Kidney (tissue), 13 donors: ENCODE measurements at regions not wholly inside any gene's neighbourhood (a gene's known extent, or its start where the extent isn't known, plus 50 kb on each side); places are given as distances from the start of the nearest gene placed in this dataset.

Experiments used
- DNase-seq, 5 donors: peaks; one replicate each; pipeline ENCODE4 v3.0.0-alpha.2; 2013 to 2020
- FAIRE-seq: peaks from 2 replicates; lab custom pipeline; 2012; peaks lifted over from hg19 to GRCh38; lab: Jason Lieb, UNC
- H3K27ac ChIP-seq, 2 donors: one replicate each; pipeline ENCODE4 v1.7.0; 2013; ENCODE audit warnings: low read depth in 2 of 2, low read length in 2 of 2, inconsistent platforms in 1 of 2
- H3K27me3 ChIP-seq: one replicate; pipeline ENCODE4 v1.7.1; 2013; ENCODE audit warnings: low read length, inconsistent platforms; ENCODE audit not compliant: control insufficient read depth, insufficient read depth
- H3K36me3 ChIP-seq, 3 donors: one replicate each; pipeline versions ENCODE4 v1.7.0 to v1.7.1; 2013; ENCODE audit warnings: low read length in 3 of 3, control low read depth in 1 of 3, inconsistent platforms in 1 of 3; ENCODE audit not compliant: insufficient read depth in 3 of 3, control insufficient read depth in 2 of 3
- H3K4me1 ChIP-seq, 3 donors: one replicate each; pipeline versions ENCODE4 v1.7.0 to v1.7.1; 2013; ENCODE audit warnings: low read length in 3 of 3, inconsistent platforms in 1 of 3, low read depth in 1 of 3; ENCODE audit not compliant: control insufficient read depth in 2 of 3, insufficient read depth in 2 of 3
- H3K4me3 ChIP-seq, 3 donors: one replicate each; pipeline versions ENCODE4 v1.7.0 to v1.8.1; 2013; ENCODE audit warnings: low read length in 3 of 3, control low read depth in 1 of 3, inconsistent platforms in 1 of 3
- H3K9ac ChIP-seq, 3 donors: one replicate each; pipeline versions ENCODE4 v1.7.0 to v1.7.1; 2013; ENCODE audit warnings: low read length in 3 of 3, control low read depth in 1 of 3, inconsistent platforms in 1 of 3
- H3K9me3 ChIP-seq, 3 donors: one replicate each; pipeline versions ENCODE4 v1.7.0 to v1.7.1; 2013; ENCODE audit warnings: low read length in 3 of 3, control low read depth in 1 of 3, inconsistent platforms in 1 of 3; ENCODE audit not compliant: control insufficient read depth in 2 of 3, insufficient read depth in 1 of 3
- CTCF ChIP-seq: IDR thresholded peaks from 3 replicates; pipeline ENCODE4 v1.5.1; 2012; ENCODE audit warnings: mild to moderate bottlenecking, moderate library complexity, borderline replicate concordance; ENCODE audit not compliant: insufficient read depth; ENCODE audit errors: extremely low read depth
- intact Hi-C: fragments of 100-400 bp; cut with DNase I; formaldehyde crosslinking; loops from one replicate; pipeline ENCODE4 v1.11.1; 2022
- donor health status: control.
- donor health status: control.
- donor health status: control.
- donor health status: control.
- donor health status: control.
- donor health status: DM: yes; HTN: yes; CAD: no.
- donor health status: Normal renal cell carcinoma (clear cell type).

- DNase-seq (no peak), FAIRE-seq (no peak)
- Histone ChIP-seq H3K27me3 (no peaks in the 10 kb centered on the region), H3K4me1 (no peaks in the 10 kb centered on the region), H3K9ac (no peak overlapping the region), H3K36me3 (no peaks in the 10 kb centered on the region), H3K27ac (no peak overlapping the region), H3K9me3 (no peaks in the 10 kb centered on the region), H3K4me3 (no peak overlapping the region)
- no peak for TF ChIP-seq CTCF
- intact Hi-C loops, result no loop called here
Measured at GRCh38 chr5:115737452-115737851, 79.0 kb downstream of the CDO1 start.

GRCh38 chr5:115736690-115737005 lies 79.8 kb downstream of the CDO1 start:
- H3K4me1 ChIP-seq, result no peaks in the 10 kb centered on the region
- H3K4me3 ChIP-seq, result no peak overlapping the region
- H3K36me3 ChIP-seq, result no peaks in the 10 kb centered on the region
- H3K27me3 ChIP-seq, result no peaks in the 10 kb centered on the region
- no peak for DNase-seq
- intact Hi-C loops, result no loop called here
- no peaks in the 10 kb centered on the region for H3K9me3 ChIP-seq
- H3K9ac ChIP-seq, result no peak overlapping the region
- no peak for FAIRE-seq
- TF ChIP-seq CTCF, result no peak
- no peak overlapping the region for H3K27ac ChIP-seq

GRCh38 chr5:115736004-115736689 lies 80.3 kb downstream of the CDO1 start:
- DNase-seq (no peak), FAIRE-seq (no peak)
- no peak overlapping the region for H3K27ac ChIP-seq
- no peak overlapping the region for H3K9ac ChIP-seq
- no peaks in the 10 kb centered on the region for H3K27me3 ChIP-seq
- H3K9me3 ChIP-seq, result no peaks in the 10 kb centered on the region
- intact Hi-C loops, result no loop called here
- no peak for TF ChIP-seq CTCF
- no peak overlapping the region for H3K4me3 ChIP-seq
- H3K36me3 ChIP-seq, result no peaks in the 10 kb centered on the region
- H3K4me1 ChIP-seq, result no peaks in the 10 kb centered on the region
